ENCODE measurements at regions not wholly inside any gene's neighbourhood (a gene's known extent, or its start where the extent isn't known, plus 50 kb on each side); places are given as distances from the start of the nearest gene placed in this dataset.
"Not testable (repeated sequence)": the region's sequence is repeated elsewhere in the genome, so short reads cannot be mapped to it uniquely, and the experiment has no call there.

DNA sequence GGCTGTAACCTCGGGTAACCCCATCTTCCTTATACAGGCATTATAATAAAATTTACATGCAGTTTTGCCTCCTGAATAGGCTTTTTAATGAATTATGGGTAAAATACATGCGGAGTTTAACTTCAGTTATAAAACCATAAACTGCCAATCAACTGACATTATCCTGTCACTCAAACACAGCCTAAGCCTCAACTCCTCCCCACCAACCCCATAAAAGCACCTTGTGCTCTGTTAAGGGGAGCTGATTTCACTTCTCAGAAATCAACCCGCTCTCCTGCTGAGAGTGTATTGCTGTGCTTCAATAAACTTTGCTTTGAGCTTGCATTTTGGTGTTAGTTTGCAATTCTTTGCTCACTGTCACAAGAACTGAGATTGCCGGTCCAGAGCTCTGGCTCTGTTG is 1812.2 kb downstream of the BRINP3 start:
- no peak for DNase-seq

- DNase-seq: no peak
Measured at GRCh38 chr1:188668083-188668482, 1809.6 kb downstream of the BRINP3 start.

- no peak for DNase-seq
Measured at GRCh38 chr1:188669728-188670382, 1807.8 kb downstream of the BRINP3 start.

DNA sequence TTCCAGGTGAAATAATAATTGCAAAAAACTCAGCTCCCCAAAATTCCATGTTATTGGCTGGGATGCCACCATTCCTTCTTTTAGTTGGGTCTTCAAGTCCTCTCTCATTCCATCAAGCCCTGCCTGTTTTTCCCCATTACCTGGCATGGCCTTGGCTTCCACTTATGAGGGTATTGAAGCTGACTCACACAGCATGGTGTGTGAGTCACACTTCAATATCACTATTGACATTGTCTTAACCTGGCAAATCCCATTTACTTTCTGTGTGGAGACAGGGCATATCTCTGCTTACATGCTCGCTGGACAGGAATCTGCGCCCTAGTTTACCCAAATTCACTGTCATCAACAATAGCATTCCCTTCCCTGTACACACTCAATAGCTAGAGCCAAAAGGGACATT is 1806.8 kb downstream of the BRINP3 start:
- DNase-seq: no peak

DNA sequence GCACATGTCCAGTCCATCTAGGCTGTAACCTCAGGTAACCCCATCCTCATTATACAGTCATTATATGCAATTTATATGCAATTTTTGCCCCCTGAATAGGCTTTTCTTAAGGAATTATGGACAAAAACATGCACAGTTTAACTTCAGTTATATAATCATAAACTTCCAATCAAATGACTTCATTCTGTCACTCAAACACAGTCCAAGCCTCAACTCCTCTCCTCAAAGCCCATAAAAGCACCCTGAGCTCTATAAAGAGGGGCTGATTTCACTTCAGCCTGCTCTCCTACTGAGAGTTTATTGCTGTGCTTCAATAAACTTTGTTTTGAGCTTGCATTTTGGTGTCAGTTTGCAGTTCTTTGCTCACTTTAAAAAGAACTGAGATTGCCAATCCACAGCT is 1805.5 kb downstream of the BRINP3 start:
- no peak for DNase-seq

DNA sequence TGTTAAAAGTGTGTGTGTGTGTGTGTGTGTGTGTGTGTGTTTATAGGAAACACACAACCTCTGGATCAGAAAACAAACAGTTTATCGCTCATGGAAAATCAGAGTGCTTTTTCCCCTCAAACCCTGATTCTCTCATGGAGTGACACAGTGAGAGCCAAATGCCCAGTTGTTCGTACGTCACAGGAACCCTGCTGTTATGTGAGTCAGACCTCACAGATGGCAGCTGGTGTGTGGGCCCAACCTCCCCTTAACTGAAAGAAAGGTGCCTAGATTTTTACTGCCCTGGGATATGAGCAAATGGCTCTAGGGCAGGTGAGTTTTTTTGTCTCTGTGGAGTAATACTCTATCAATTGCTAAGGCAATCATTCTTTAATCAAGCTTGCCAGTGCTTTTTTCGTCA is 1788.1 kb downstream of the BRINP3 start:
- DNase-seq: no peak

- DNase-seq: no peak
Measured at GRCh38 chr1:188700116-188700515, 1777.5 kb downstream of the BRINP3 start.

DNA sequence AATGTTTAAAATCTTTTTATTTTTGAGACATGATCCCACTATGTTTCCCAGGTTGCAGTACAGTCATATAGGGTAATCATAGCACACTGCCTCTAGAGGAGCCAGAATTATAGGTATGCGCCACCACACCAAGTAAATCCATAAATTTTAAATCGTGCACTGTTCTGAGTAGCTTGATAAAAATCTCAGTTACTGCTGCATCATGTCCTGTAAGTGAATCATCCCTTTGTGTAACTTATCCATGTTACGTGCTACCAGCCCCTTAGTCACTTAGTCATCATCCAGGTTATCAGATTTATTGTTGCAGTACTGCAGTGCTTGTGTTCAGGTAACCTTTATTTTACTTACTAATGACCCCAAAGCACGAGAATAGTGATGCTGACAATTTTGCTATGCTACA is 1770.9 kb downstream of the BRINP3 start:
- DNase-seq: no peak

DNA sequence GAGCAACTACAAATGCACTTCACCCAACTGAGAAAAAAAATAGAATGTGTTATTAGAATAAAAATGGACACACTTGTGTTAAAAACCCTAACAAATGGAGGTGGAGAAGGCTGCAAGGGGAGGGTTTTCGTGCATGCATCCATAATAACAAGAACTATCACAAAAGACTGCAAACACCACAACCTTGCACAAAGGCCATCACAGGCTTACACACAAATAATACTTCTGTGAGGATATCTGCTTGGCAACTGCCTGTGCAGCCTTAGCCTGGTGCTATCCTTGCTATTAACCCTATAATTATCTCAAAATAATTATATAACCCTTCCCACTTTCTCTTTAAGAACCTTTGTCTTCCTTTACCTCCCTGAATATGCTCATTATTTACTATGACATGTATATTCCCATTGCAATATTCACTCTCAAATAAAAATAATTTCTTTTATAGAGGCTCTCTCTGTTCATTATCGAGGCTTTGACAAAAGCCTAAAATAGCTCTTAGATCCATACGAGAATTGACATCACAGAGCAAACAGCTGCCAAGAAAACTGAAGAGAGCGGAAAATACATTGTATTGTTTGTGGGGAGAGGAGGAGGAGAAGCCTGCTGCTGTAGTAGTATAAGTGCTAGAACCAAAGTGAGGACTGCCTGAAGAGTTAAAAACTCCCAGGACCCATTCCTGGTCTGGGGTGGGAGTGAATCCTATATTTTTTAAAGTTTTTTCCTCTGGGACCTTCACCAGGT is 1768.7 kb downstream of the BRINP3 start:
- DNase-seq: no peak

- DNase-seq: no peak
Measured at GRCh38 chr1:188715566-188715965, 1762.1 kb downstream of the BRINP3 start.

DNA sequence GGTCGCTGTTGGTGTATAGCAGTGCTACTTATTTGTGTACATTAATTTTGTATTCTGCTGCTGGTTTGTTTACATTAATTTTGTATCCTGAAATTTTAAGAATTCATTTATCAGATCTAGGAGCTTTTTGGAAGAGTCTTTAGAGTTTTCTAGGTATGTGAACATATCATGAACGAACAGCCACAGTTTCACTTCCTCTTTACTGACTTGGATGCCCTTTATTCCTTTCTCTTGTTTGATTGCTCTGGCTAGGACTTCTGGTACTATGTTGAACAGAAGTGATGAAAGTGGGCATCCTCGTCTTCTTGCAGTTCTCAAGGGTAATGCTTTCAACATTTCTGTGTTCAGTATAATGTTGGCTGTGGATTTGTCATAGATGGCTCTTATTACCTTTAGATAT is 1757.9 kb downstream of the BRINP3 start:
- DNase-seq: no peak

DNA sequence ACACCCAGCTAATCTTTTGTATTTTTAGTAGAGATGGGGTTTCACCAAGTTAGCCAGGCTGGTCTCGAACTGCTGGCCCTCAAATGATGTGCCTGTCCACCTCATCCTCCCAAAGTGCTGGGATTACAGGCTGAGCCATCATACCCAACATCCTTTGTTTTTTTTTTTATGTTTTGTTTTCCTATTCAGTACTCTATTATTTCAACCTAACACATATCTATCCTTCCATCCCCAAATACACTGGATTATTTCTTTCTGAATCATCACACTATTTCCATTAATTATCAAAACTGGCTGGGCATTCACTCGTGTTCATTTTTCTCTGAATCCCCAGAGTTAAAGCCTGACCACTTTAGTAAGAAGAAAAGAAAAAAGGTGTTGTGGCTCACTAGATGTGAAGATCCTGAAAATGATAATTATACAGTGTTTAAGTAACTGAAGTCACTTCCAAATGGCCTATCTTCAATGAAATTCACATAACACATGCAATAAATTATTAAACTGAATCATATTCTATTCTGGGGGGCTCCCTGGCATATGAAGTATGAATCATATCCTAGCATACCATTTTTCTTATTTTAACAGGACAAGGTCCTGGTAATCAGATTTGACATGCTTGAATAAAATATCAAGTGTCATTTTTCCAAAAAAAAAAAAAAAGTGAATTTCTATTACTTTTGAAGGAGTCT is 1754.2 kb downstream of the BRINP3 start:
- DNase-seq: no peak

DNA sequence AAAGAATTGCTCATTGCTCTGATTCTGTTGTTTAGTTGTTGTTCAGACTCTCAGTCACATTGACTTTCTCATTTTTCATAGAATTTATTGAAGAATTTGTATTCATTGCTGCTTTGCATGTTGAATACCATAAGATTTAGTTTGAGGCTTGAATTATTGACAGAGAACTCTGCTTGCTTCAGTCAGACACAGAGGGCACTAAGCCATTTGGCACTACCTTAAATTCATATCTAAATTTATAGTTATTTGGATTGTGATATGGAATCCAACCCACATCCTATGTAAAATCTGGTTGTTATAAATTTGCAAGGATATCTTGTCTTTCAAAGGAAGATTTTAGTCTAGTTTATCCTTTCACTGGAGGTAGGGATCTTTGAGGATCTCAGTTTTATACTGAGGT is 1748.6 kb downstream of the BRINP3 start:
- no peak for DNase-seq

GRCh38 chr1:188735567-188735966 is 1742.1 kb downstream of the BRINP3 start:
- DNase-seq: no peak

DNA sequence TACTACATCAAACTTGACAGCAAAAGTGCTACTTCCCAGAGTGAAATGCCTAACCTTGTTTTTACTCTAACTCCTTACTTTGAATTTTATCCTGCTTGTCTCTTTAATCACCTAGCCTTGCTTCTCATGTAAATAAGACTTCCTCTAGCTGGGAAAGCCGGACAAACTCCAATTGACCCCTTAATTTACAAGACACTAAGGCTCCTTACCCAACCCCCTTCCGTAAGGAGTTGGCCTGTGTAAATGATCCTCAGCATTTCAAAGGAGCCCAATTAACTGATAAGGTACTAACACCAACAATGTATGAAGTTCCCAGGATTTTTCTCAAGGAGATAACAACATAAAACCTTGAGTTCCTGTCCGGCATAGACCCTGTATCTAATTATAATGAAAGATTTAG is 1728.4 kb downstream of the BRINP3 start:
- DNase-seq: not testable (repeated sequence)

GRCh38 chr1:188752027-188752426 is 1725.6 kb downstream of the BRINP3 start:
- not testable (repeated sequence) for DNase-seq

GRCh38 chr1:188757747-188758146 is 1719.9 kb downstream of the BRINP3 start:
- not testable (repeated sequence) for DNase-seq

DNA sequence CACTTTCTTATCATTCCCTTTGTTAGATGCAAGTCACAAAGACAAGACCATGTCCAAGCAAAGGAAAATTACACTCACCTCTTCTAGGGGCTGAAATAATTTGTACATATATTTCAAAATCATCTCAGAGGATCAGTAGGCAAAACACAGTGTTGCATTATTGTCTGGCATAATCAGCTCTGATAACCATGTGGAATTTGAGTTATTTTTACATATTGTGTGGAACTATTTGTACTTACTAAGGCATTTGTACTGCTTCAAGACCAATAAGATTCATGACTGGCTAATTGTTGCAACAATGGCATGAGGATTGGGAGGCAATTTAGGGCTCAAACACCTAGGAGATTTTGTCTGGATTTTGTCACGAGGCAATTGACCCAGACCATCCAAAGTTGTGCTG is 1716.4 kb downstream of the BRINP3 start:
- no peak for DNase-seq

DNA sequence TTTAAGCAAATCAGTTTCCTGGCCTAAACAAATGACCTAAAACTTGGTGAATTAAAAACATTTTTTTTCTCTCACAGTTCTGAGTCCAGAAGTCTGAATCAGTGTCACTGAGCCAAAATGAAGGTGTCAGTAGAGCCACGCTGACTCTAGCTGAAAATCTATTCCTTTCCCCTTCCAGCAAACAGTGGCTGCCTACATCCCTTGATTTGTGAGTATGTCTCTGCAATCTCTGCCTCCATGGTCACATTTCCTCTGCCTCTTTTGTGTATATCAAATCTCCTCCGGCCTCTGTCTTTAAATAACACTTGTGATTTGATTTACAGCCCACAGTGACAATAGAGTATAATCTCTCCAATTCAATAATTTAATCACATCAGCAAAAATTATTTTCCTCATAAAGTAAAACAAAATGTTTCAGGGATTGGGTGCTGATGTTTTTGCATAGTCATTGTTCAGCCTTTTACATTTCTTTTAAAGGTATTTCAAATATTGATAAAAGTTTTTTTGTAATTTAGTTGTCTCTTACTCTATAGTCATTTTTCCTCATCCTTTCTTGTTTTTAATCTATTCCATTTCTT is 1715.4 kb downstream of the BRINP3 start:
- no peak for DNase-seq

- DNase-seq: no peak
Measured at GRCh38 chr1:188763541-188763940, 1714.1 kb downstream of the BRINP3 start.

- no peak for DNase-seq
Measured at GRCh38 chr1:188769181-188769580, 1708.5 kb downstream of the BRINP3 start.

DNA sequence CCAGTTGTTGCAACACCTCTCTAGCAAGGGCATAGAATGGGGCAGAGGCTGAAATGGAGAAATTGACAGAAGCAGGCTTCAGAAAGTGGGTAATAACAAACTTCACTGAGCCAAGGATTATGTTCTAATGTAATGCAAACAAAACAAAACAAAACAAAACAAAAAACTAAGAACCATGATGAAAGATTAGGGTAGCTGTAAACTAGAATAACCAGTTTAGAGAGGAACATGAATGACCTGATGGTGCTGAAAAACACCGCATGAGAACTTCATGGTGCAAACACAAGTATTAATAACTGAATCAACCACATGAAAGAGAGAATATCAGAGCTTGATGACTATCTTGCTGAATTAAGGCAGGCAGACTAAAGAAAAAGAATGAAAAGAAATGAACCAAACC is 1707.7 kb downstream of the BRINP3 start:
- no peak for DNase-seq

DNA sequence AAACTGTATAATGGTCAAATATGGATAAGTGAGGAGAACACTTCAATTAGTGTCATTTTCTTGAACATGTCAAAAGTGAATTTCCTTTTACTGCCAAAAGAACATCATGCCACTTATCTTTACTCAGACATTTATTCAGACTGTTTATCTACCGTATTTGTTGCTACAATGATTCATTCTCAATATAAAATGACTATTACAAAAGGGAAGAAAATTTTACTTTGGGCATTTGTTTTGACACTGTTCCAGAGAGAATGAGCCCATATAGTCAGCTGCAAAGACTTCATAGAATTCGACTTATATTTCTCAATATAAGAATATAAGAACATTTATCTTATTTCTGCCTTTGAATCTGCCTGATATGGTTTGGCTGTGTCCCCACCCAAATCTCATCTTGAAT is 1699.1 kb downstream of the BRINP3 start:
- DNase-seq: no peak

All from suppressor macrophage (primary cell).